ENCODE measurements at regions not wholly inside any gene's neighbourhood (a gene's known extent, or its start where the extent isn't known, plus 50 kb on each side); places are given as distances from the start of the nearest gene placed in this dataset.
"Not testable (repeated sequence)": the region's sequence is repeated elsewhere in the genome, so short reads cannot be mapped to it uniquely, and the experiment has no call there.

DNA sequence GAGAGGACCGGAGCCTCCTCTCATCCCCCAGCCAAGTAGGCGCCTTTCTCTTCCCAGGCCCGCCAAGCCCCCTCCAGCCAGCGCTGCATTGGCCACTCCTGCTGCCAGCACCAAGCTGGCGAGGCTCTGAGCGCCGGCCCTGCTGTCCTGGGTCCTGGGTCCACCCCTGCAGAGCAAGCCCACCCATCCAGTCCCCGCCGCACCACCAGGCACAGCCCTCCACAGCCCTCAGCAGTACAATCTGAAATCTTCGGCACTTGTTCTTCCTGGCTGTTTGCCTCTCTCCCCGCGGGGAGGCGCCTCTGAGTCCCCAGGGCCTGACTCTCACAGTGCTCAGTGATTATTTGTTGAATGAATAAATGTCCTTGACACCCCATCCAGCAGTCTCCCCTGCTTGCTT is 236.4 kb upstream of the SGCG start:
- no peak for DNase-seq
- TF ChIP-seq GATA1 (IDR thresholded peaks at IDR 0.05; ENCODE audit: low read depth, low read length) (no peak), POLR2A (IDR thresholded peaks at IDR 0.05; ENCODE audit: low read length) (no peak)

DNA sequence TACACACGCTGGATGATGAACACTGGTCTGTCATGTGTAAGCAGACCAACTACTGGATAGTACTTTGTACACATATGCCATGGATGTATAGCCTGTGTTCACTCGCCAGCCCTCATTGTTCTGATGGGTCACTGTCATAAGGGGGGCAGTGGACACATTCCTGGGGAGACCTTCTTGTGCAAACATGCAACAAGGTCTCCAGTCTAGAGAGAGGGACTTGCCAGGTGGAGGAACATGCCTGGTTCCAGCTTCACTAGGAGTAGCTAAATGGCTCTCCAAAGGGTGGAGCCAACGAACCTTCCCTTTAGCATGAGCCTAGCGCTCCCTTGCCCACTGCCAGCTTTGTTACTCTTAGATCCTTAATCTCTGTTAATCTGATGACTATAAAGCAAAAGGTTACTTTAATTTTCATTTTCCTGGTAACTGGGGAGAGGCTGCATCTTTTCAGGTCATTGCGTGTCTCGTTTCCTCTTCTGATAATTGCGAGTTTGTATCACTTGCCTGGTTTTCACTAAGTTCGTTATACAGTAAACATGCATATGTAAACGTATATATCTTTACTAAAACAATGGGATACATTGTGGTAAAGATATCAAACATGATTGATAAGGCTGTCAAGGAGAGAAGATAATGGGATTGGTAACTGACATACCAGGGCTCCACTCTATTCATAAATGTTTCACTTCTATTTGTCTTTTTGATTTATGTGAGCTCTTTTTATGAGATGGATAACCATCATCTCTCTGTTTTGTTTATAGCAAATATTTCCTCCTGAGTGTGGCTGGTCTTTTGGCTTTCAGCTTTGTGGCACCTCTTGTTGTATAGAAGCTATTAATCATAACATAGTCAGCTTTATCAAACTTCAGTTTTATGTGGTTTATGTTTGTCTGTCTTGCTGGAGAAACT is 235.2 kb upstream of the SGCG start:
- TF ChIP-seq GATA1 (IDR thresholded peaks at IDR 0.05; ENCODE audit: low read depth, low read length) (no peak), POLR2A (IDR thresholded peaks at IDR 0.05; ENCODE audit: low read length) (no peak)
- DNase-seq = no peak

DNA sequence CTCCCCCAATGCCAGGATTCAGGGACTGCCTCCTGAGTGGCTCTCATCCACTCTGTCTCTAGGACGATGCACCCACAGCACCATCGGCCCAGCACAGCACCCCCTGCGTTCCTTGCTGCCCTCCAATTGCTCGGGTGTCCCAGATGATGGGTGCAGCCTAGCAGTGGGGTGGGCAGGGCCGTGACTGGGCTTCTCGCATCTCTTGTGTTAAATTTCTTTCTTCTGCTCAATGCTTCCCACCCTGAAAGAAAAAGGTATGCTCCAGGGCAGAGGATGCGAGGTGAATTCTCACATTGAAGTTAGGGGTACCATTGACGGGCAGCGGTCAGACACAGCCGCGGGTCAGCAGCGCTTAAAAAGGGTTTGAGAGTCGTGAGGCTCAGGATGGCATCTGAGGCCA is 232.4 kb upstream of the SGCG start:
- TF ChIP-seq GATA1 (IDR thresholded peaks at IDR 0.05; ENCODE audit: low read depth, low read length) (no peak), POLR2A (IDR thresholded peaks at IDR 0.05; ENCODE audit: low read length) (no peak)
- no peak for DNase-seq

DNA sequence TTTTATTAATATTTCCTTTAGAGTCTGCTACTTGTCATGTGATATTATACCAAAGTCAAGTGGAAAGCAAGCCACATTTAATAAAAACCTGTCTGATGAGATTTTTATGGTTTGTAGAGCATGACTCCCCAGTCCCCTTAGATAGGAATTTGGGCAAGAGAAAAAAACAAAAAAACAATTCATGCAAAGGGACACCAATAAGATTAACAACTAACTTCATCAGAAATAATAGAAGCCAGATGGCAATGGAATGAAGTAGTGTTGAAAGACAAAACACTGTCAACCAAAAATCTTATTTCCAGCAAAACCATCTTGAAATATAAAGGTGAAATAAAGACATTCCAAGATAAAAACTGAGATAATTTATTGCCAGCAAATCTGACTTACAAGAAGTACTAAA is 228.8 kb upstream of the SGCG start:
- not testable (repeated sequence) for DNase-seq

DNA sequence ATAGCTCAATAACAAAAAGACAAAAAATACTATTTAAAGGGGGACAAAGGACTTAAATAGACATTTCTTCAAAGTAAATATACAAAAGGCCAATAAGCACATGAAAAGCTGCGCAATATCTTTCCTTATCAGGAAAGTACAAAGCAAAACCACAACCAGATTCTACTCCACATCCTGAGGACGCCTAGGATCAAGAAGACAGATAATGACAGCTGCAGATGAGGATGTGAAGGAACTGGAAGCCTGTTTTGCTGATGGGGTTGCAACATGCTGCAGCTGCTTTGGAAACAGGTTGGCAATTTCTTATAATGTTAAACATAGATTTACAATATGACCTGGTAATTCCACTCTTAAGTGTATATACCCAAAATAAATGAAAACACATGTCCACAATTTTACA is 225.6 kb upstream of the SGCG start:
- DNase-seq = not testable (repeated sequence)

DNA sequence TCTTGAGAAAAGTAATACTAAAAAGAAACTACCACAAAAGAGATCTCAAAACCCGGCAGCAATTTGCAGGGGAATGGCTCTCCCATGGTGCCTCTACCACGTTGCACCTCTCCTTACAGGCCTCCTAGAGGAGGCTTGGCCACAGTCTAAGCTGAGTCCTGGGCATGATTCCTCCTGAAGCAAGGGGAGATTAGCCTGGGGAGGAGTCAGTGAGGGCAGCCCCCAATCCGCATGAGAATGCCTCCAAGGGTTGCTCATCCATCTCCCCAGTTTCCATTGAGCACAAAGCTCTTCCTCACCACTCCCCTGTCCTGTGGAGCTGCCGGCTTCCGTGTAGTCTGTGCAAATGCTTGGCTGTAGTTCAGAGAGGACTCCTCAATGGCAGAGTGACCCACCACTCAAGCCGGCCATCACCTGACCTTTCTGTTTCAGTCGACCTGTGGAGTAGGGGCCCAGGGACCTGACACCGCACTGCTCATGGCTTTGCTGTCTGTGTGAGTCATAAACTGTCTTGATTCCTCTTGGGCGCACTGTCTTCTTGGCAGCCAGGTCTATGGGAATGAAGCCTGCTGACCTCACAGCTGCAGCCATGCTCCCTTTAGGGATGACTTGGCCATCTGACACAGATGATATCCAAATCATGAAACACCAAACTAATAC is 224.2 kb upstream of the SGCG start:
- not testable (repeated sequence) for DNase-seq

DNA sequence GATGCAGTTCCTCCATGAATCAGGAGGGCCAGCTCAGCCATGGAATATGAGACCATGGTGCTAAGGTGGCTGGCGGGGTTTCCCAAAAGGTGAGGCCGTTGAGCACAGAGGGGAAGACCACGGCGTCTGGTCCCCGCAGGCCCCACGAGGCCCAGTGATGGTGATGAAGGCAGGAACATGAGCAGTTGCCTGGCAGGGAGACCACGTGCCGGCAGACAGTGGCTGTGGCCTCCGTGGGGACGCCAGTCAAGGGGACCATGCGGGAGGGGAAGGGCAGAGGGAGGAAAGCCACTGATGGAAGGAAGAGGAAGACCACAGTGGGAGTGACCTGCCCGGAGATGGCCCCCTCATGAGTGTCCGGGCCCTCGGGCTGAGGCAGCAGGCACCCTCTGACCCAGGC is 220.9 kb upstream of the SGCG start:
- DNase-seq = not testable (repeated sequence)

DNA sequence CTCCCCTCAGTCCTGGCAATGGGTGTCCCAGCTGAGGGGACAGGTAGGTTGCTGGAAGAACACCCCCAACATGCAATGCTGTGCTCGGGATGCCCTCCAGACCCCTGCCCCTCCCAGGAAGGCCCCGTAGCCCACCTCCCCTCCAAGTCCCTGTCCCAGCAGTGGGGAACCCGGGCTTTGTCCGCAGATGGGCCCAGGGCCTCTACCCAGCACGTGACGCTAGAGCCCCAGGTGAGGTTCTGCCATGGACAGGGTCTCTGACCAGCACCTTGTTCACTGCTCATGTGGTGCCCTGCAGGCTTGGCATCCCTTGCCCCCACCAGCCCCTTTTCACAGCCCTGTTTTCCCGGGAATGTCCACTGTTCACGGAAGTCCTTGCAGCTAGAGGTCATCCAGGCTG is 220.0 kb upstream of the SGCG start:
- TF ChIP-seq GATA1 (IDR thresholded peaks at IDR 0.05; ENCODE audit: low read depth, low read length) (no peak), POLR2A (IDR thresholded peaks at IDR 0.05; ENCODE audit: low read length) (no peak)
- no peak for DNase-seq

DNA sequence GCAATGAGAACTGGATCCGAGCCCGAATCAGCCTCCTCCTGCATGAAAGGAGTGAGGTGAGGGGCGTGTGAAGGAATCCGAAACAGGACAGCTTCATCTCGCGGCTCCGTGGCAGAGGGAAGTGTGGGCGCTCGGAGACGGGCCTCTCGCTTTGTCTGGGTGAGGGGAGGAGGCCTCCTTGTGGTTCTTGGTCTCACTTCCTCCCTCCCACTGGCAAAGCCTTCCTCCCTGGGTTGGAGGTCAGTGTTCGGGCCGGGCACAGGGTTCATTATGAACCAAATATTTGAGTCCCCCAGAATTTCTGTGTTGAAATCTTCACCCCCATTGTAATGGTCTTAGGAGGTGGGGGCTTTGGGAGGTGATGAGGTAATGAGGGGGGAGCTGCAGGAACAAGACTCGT is 219.4 kb upstream of the SGCG start:
- not testable (repeated sequence) for DNase-seq

DNA sequence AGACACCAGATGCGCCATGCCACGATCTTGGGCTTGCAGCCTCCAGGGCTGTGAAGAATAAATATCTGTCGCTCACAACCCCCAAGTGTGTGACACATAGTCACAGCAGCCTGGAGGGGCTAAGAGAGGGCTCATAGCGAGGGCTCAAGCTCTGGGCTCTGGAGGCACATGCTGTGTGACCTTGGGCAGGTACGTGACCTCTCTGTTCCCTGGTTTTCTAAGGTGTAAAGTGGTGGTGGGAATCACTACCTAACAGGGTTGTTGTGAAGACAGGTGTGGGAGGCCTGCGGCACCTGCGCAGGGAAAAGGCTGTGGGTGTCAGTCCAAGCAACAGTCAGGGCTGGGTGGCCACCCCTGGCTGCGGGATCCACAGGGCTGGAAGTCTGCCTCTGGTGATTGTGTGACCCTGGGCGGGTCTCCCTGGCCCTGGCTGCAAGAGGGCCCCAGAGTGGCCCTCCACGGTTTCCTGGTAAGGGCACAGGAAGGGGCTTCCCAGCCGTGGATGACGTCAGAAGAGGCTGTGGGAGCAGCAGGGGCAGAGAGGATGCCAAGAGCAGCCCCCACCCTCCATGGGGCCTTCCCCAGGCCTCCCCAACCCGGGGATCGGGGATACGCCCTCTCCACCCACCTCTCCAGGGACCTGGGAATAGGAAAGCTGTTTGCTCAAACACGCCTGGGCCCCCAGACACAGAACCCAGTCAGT is 218.8 kb upstream of the SGCG start:
- no peak for TF ChIP-seq GATA1 (IDR thresholded peaks at IDR 0.05; ENCODE audit: low read depth, low read length)
- no peak for TF ChIP-seq POLR2A (IDR thresholded peaks at IDR 0.05; ENCODE audit: low read length)
- DNase-seq = no peak

DNA sequence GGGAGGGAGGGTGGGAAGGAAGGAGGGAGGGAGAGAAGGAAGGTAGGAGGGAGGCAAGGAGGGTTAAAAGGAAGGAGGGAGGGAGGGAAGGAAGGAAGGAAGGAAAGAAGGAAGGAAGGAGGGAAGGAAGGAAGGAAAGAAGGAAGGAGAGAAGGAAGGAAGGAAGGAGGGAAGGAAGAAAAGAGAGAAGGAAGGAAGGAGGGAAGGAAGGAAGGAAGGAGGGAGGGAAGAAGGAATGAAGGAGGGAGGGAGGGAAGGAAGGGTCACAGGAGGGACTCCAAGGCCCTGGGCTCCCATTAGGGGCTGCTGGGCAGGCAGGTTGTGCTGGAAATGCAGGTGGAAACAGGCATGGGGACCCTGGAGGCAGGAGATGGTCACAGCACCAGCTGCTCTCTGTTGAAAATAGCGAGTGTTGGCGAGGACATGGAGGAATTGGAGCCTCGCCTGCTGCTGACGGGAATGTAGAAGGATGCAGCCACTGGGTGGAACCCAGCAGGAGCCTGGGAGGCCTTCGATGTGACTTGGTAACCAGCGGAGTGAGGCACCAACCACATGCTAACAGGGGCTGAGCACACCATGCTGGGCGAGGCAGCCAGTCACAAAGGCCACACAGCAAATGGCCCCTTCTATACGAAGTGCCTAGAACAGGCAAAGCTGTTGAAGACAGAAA is 217.3 kb upstream of the SGCG start:
- DNase-seq = not testable (repeated sequence)

DNA sequence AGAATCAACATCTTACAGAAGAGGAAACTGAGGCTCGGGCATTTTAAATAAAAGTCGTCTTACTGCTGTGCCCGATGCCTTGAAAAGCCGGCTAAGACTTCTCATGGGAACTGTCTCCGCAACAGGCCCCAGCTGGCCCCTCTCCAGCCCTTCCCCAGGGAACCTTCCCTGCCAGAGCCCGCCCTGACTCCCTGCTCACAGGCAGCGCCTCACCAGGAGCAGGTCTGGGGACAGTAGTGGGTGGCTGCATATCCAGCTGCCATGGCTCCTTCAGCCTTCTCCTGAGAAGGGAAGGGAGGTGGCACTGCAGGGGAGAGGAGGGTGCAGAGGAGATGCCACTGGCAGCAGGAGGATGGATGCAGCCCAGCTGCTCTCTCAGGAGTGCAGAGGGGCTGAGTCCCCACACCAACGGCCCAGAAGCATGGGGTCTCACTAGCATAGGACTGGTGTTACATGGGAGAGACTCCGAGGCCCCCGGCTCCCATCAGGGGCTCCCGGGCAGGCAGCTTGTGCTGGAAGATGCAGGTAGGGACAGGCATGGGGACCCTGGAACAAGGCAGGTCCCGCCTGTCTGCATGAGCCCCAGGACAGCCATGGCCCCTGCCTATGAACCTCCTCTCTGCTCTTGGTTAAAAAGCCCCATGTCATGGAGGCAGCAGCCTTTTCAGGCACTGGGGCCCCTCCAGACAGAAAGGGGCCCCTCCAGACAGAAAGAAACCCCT is 216.4 kb upstream of the SGCG start:
- TF ChIP-seq GATA1 (IDR thresholded peaks at IDR 0.05; ENCODE audit: low read depth, low read length) (no peak), POLR2A (IDR thresholded peaks at IDR 0.05; ENCODE audit: low read length) (no peak)
- no peak for DNase-seq

DNA sequence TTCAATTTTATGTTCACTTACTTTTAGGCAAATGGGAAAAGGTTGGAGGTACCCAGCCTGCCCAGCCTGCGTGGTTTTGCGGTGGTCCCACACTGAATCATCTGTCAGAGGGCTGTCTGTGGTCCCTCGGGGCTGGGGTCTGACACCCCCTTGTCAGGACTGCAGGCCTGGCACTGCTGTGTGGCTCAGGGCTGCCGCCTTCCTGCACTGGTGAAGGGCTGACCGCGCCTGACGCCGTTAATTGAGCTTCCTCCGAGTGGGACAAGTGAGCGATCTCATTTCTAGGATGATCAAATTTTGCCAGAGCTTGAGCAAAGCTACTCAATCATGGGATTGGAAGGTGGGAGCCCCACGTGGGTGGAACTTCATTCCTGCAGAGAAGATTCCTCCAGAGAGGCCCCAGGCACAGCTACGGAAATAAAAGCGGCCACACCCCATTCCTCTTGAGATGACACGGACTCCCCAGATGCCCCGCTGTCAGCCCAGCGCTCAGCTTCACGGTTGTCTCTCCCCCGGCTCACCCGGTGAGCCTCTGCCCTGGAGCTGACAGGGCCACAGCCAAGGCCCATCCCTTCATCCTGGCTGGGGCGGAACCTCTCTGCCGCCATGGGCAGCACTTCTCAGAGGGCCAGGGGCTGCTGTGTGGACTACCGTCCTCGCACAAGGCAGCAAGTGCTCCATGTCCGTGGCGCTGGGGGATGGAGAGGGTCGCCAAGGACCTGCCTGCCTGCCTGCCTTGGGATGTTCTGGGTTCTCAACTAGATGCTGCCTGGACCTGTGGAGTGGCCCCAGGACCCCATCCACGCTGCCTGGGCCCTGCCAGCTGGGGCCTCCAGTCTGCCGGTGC is 215.5 kb upstream of the SGCG start:
- not testable (repeated sequence) for DNase-seq

DNA sequence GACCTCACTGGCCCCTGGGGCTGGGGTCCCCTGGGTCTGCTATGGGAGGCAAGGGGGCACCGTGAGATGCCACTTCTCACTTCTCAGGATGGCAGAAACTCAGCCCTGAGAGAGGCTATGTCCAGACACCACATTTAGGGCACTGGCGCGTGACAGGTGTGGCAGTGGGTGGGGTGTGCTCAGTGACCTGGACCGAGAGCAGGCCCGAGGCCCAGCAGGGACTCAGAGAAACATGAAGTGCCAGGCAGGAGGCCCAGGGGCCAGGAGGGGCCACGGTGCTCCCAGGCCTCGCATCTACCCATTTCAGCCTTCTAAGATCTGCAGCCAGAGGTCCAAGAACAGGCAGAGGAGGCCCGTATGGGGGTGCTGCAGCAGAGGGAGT is 214.9 kb upstream of the SGCG start:
- not testable (repeated sequence) for DNase-seq

DNA sequence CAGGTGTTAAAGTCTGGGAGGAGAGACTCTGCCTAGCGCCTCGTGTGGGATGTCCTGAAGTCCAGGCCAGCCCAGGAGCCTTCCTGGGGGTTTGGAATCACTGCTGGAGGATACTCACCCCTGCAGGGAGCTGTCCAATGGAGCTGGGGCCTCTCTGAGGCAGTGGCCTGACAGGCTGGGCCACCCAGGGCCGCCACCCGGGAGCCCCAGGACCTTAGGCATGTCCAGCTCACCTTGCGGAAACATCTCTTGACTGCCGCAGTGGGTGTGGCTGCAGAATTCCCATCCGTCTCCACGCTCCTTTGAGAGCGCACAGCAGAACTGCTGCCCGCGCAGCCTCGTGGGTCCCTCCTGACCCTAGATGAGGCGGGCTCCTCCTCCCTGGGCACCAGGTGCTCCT is 214.0 kb upstream of the SGCG start:
- DNase-seq = not testable (repeated sequence)
